Anterior cingulate cortex (tissue), 58 donors: ENCODE measurements at regions not wholly inside any gene's neighbourhood (a gene's known extent, or its start where the extent isn't known, plus 50 kb on each side); places are given as distances from the start of the nearest gene placed in this dataset.
"Not testable (repeated sequence)": the region's sequence is repeated elsewhere in the genome, so short reads cannot be mapped to it uniquely, and the experiment has no call there.

Experiments
- DNase-seq, 58 donors: peaks; one replicate each; lab custom pipeline; 2025; lab: John Stamatoyannopoulos, UW

GRCh38 chr14:105995011-105995710 is 468.8 kb downstream of the TMEM121 start:
- DNase-seq, result not testable (repeated sequence)

GRCh38 chr14:105998597-105998996 is 472.2 kb downstream of the TMEM121 start:
- DNase-seq, result not testable (repeated sequence)

- peak in 15 of 58 donors; percentile 1 to 36 (median 21) for DNase-seq
These were observed 473.1 kb downstream of the TMEM121 start for GRCh38 chr14:105999361-106000028.

- not testable (repeated sequence) for DNase-seq
These were observed 473.7 kb downstream of the TMEM121 start for GRCh38 chr14:106000029-106000511.

- DNase-seq, result not testable (repeated sequence)
These were observed 474.9 kb downstream of the TMEM121 start for GRCh38 chr14:106001277-106001676.

GRCh38 chr14:106003351-106003750 is 477.0 kb downstream of the TMEM121 start:
- DNase-seq, result no peak

- DNase-seq, result not testable (repeated sequence)
These were observed 478.8 kb downstream of the TMEM121 start for GRCh38 chr14:106004937-106005795.

GRCh38 chr14:106006043-106006442 is 479.7 kb downstream of the TMEM121 start:
- DNase-seq, result not testable (repeated sequence)

- not testable (repeated sequence) for DNase-seq
These were observed 480.3 kb downstream of the TMEM121 start for GRCh38 chr14:106006716-106007115.

GRCh38 chr14:106010783-106011182 is 484.4 kb downstream of the TMEM121 start:
- no peak for DNase-seq

GRCh38 chr14:106011631-106012360 is 485.4 kb downstream of the TMEM121 start:
- peak in 3 of 58 donors; percentile 4 to 17 (median 5) for DNase-seq

GRCh38 chr14:106012361-106012725 is 486.0 kb downstream of the TMEM121 start:
- not testable (repeated sequence) for DNase-seq

GRCh38 chr14:106013879-106014376 is 487.5 kb downstream of the TMEM121 start:
- DNase-seq, result no peak

GRCh38 chr14:106017952-106018351 is 491.6 kb downstream of the TMEM121 start:
- not testable (repeated sequence) for DNase-seq

- DNase-seq, result no peak
These were observed 495.4 kb downstream of the TMEM121 start for GRCh38 chr14:106021832-106022231.

- DNase-seq, result not testable (repeated sequence)
These were observed 496.3 kb downstream of the TMEM121 start for GRCh38 chr14:106022648-106023047.

GRCh38 chr14:106023411-106023810 is 497.0 kb downstream of the TMEM121 start:
- no peak for DNase-seq

- no peak for DNase-seq
These were observed 498.7 kb downstream of the TMEM121 start for GRCh38 chr14:106024983-106025604.

GRCh38 chr14:106026026-106026425 is 499.6 kb downstream of the TMEM121 start:
- DNase-seq, result no peak
